Activated CD8-positive, alpha-beta memory T cell treated with anti-CD3 and anti-CD28 coated beads for 24 hours (primary cell): ENCODE measurements at regions not wholly inside any gene's neighbourhood (a gene's known extent, or its start where the extent isn't known, plus 50 kb on each side); places are given as distances from the start of the nearest gene placed in this dataset.

Experiments used
- DNase-seq: peaks from one replicate; pipeline ENCODE4 v3.0.0-alpha.2; 2020

- DNase-seq, result no peak
Measured at GRCh38 chr13:107450931-107451330, 764.4 kb downstream of the LIG4 start.

DNA sequence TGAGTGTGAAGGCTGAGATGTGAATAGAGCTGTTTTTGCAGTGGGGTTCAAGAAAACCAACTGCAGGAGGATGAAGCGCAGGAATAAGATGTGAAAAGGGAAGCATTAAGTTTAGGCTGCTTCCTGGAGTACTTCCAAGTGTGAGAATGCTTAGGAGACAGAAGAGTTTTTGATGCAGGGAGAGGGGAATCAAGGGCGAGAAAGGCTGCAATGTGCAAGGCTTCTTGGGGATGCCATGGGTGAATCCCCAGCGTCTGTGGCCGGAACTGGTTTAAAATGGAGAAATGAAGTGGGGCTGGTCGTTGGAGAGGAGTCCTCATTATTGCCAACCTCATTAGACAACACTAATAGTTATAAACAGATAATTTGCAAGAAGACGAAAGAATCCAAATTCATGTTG, 764.9 kb downstream of the LIG4 start:
- DNase-seq, result no peak

GRCh38 chr13:107447591-107447990, 767.7 kb downstream of the LIG4 start:
- DNase-seq, result no peak

- DNase-seq, result no peak
Measured at GRCh38 chr13:107441279-107441678, 774.1 kb downstream of the LIG4 start.

GRCh38 chr13:107438251-107438650, 777.1 kb downstream of the LIG4 start:
- DNase-seq, result no peak

GRCh38 chr13:107434347-107434746, 781.0 kb downstream of the LIG4 start:
- no peak for DNase-seq

DNA sequence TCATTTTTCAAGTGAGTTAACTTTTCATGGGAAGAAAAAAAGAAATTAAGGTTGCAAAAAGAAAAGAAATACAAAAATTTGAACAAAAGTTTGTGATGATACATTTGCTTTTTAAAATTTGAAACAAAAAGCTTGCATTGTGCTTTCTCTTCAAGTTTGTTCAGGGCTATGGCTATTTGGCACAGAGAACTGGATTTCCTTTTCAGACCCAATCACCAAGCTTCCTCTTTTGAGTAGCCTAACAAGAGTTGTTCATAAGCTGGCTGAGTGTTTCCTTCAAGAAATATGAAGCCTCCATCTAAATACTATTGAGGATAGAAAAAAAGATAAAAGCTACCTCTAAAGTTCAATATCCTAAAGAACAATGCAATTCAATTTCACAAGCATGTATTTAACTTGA, 787.8 kb downstream of the LIG4 start:
- DNase-seq, result no peak

DNA sequence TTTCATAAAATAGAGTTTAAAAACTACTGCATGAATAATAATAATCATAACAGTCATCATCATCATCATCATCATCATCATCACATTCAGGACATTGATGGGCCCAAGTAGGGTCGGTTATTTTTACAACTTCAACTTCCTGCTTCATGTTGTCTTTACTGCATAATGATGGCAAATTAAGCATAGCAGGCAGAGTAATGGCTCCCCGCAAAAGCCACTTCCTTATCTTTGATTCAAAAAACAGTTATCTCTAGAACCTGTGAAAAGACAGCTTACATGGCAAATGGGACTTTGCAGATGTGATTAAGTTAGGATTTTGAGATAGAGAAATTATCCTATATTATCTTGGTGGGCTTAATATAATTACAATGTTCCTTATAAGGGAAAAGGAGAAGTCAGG, 792.9 kb downstream of the LIG4 start:
- DNase-seq, result no peak

GRCh38 chr13:107421951-107422350, 793.4 kb downstream of the LIG4 start:
- no peak for DNase-seq

- no peak for DNase-seq
Measured at GRCh38 chr13:107421028-107421427, 794.3 kb downstream of the LIG4 start.

- no peak for DNase-seq
Measured at GRCh38 chr13:107413005-107413404, 802.3 kb downstream of the LIG4 start.

DNA sequence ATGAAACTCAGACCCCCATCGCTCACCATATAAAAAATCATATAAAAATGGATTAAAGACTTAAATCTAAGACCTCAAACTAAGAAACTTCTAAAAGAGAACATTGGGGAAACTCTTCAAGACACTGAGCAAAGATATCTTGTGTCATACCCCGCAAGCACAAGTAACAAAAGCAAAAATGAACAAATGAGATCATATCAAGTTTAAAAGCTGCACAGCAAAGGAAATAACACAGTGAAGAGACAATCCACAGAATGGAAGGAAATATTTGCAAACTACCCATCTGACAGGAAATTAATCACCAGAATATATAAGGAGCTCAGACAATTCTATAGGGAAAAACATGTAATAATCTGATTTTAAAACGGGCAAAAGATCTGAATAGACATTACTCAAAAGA, 808.3 kb downstream of the LIG4 start:
- DNase-seq, result no peak

- no peak for DNase-seq
Measured at GRCh38 chr13:107395927-107396662, 819.2 kb downstream of the LIG4 start.

DNA sequence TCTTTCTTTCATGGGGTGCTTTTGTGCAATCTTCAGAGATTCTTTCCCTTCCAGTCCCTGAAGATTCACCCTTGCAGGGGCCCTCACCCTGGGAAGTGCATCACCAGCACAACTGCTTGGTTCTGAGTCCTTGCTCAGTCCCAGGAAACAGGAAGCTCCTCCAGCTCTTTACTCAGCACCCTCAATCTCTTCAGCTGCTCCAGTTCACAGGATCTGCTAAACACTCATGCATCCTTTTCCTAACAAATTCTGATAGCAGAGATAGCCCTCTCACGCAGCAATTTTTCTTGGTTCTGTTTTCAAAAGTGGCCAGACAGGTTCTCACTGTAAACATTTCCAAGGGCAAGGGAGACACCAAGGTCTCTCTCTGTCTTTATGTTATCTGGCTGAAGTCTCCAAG, 823.1 kb downstream of the LIG4 start:
- no peak for DNase-seq

DNA sequence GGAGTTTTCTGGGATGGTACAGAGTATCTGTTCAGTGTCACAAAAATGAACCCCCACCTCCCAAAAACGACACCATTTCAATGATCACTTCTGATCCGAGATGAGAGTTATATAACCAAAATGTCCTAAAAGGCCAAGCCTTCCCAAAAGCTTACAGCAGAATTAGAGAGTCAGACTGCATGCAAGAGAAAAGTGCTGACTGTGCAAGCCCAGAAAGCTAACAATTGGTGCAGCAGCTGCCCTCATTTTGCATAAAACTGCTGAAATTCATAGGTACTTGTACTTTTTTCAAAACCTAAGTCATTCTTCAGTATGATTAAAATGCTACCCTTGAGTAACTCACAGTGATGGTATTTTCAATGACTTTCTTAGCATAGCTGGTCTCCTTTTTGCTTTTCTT, 819.6 kb upstream of the ARGLU1 start:
- DNase-seq, result no peak

- no peak for DNase-seq
Measured at GRCh38 chr13:107379407-107380155, 811.6 kb upstream of the ARGLU1 start.

DNA sequence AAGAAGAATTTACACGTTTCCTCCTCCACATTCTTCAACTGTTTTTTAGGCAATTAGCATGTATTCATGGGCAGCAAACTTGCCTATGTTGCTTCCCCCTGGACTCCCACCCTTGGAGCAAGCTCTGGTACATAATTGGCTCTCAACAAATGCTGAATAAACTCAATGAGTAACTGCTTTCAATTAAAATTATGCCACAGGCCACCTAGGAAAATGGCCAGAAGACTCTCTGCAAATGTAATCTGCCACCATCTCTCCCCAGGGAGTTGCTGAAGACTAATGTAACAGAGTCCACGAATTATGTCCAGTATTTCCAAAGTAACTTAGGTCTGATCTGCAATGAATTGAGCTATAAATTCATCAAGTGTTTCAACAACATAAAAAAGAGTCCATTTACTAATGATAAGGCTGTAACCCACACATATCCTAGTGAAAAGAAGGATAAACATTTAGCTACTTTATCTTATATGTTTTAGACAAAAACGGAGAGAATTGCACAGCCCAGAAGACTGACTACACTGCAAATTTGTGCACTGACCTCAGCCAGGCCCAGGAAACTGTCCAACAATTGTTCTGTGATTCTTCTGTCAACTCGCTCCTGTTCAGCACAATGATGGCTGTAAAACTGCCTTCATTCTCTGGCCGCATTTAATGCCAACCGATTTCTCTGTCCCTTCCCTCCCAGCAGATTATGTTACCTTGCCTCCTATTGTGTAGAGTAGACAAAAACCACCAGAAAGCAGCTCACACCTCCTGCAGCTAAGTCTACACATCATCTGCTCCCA, 808.6 kb upstream of the ARGLU1 start:
- no peak for DNase-seq

GRCh38 chr13:107375701-107376340, 807.9 kb upstream of the ARGLU1 start:
- no peak for DNase-seq

DNA sequence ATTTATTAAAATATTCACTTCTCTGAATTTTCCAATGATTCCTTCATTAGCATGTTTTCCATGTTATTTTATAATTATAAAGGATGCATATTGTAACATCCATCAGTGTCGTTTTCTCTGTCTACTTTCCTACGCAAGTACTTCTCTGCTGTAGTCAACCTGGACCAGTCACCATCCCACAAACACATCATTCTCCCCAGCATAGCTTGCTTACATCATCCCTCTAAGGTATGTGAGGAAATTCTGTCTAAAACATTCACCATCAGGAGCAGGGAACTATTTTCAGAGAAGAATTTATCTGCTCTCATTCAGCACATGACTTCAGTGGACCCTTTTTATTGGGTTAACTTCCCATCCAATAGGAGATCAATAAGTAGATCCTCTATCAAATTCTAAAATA, 806.1 kb upstream of the ARGLU1 start:
- no peak for DNase-seq

DNA sequence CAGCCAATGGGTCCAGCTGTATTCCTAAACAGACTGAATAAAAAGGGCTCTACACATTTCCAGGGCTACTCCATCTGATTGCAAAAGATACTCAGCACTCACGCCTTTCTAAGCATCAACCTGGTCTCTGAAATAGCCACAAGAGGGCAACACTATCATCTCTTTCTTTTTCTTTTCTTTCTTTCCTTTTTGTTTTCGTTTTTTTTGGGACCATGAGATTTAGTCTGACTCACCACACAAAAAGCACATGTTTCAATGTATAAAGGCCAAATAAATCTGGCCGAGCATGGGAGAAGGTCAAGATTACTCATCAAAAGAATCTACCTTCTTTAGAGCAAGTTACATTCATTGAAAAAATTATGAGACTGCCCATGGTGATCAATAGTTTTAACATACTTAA, 805.6 kb upstream of the ARGLU1 start:
- DNase-seq, result no peak

- DNase-seq, result no peak
Measured at GRCh38 chr13:107370015-107370785, 802.3 kb upstream of the ARGLU1 start.

DNA sequence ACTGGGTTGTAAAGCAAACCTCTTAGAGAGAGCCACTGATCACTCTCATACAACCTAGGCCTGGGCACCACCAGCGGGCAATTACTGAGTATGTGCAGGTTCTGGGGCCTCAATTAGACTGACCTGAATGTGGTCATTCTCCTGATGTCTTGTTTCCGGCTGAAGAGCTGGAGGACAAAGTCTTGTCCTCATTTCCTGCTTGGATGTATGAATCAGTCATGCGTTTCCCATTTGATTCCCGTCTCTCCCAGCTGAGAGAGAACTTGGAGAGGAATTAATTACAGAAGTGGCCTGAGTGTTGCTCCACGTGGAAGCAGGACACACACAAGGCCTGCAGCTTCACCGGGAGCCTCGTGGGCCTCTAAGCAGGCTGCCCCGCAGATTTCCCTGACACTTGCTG, 799.3 kb upstream of the ARGLU1 start:
- DNase-seq, result no peak
